ENCODE measurements at regions not wholly inside any gene's neighbourhood (a gene's known extent, or its start where the extent isn't known, plus 50 kb on each side); places are given as distances from the start of the nearest gene placed in this dataset.
A peak's percentile ranks its signal among the peaks of the same experiment; 100 is the strongest.

DNA sequence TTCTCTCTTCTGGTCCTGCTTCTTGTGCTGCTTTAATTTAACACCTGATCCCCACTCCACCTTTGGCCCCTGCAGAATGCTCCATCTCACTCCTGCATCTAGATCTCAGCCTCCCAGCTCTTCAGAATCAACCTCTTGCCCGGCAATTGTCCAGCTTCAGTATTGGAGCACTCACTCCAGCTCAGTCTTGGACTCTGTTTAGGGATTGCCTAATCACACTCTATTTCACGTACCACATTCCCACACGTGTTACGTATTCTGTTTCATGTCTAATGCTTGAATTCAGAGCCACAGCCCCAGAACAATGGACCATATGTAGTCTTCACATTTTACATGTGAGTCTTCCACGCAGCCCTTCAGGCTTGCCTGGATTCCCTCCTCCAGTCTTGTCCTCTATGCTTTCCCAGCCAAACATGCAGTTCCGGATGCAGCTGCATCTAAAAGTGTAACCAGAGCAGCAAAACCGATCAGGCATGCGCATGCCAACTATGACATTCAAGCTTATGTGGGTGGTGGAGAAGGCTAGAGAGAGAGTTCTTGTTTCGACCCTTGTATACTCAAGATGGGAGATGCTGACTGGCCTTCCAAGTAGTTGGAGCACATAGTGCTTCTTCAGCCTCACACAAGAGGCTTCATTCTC is 105.2 kb upstream of the FAM9A start:
- Mint-ChIP-seq H3K27me3 (ENCODE audit: unreplicated experiment) (peaks cover 10% of the 10 kb centered on the region), H3K9me3 (ENCODE audit: unreplicated experiment) (no peaks in the 10 kb centered on the region), H3K27ac (ENCODE audit: unreplicated experiment) (no peak overlapping the region), H3K36me3 (ENCODE audit: unreplicated experiment) (no peaks in the 10 kb centered on the region), H3K4me3 (ENCODE audit: unreplicated experiment) (no peak overlapping the region), H3K4me1 (ENCODE audit: unreplicated experiment) (no peaks in the 10 kb centered on the region)
- TF ChIP-seq, protein P1, sequence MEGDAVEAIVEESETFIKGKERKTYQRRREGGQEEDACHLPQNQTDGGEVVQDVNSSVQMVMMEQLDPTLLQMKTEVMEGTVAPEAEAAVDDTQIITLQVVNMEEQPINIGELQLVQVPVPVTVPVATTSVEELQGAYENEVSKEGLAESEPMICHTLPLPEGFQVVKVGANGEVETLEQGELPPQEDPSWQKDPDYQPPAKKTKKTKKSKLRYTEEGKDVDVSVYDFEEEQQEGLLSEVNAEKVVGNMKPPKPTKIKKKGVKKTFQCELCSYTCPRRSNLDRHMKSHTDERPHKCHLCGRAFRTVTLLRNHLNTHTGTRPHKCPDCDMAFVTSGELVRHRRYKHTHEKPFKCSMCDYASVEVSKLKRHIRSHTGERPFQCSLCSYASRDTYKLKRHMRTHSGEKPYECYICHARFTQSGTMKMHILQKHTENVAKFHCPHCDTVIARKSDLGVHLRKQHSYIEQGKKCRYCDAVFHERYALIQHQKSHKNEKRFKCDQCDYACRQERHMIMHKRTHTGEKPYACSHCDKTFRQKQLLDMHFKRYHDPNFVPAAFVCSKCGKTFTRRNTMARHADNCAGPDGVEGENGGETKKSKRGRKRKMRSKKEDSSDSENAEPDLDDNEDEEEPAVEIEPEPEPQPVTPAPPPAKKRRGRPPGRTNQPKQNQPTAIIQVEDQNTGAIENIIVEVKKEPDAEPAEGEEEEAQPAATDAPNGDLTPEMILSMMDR (IDR thresholded peaks at IDR 0.05): no peak
- no peak for DNase-seq (ENCODE audit: extremely low spot score, unreplicated experiment)

GRCh38 chrX:8897259-8897658 is 96.1 kb upstream of the FAM9A start:
- H3K4me1 Mint-ChIP-seq (ENCODE audit: unreplicated experiment): no peaks in the 10 kb centered on the region
- no peak for DNase-seq (ENCODE audit: extremely low spot score, unreplicated experiment)
- no peaks in the 10 kb centered on the region for H3K36me3 Mint-ChIP-seq (ENCODE audit: unreplicated experiment)
- no peak overlapping the region for H3K4me3 Mint-ChIP-seq (ENCODE audit: unreplicated experiment)
- TF ChIP-seq, protein P1 (IDR thresholded peaks at IDR 0.05): no peak
- H3K27me3 Mint-ChIP-seq (ENCODE audit: unreplicated experiment): peaks cover 5% of the 10 kb centered on the region
- H3K27ac Mint-ChIP-seq (ENCODE audit: unreplicated experiment): no peak overlapping the region
- peaks cover 29% of the 10 kb centered on the region for H3K9me3 Mint-ChIP-seq (ENCODE audit: unreplicated experiment)

DNA sequence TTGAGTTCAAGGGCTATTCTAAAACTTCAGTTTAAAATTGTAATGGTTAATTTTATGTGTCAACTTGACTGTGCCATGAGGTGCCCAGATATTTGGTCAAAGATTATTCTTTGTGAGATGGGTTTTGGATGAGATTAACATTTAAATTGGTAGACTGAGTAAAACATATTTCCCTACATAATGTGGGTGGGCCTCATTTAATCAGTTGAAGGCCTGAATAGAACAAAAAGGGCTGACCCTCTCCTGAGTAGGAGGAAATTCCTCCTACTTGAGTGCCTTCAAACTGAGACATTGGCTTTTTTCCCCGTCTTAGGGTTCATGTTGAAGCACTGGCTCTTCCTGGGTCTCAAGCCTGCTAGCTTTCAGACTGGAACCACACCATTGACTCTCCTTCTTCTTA is 89.6 kb upstream of the FAM9A start:
- H3K4me1 Mint-ChIP-seq (ENCODE audit: unreplicated experiment): no peaks in the 10 kb centered on the region
- no peaks in the 10 kb centered on the region for H3K36me3 Mint-ChIP-seq (ENCODE audit: unreplicated experiment)
- H3K27me3 Mint-ChIP-seq (ENCODE audit: unreplicated experiment): peaks cover 4% of the 10 kb centered on the region
- no peak overlapping the region for H3K4me3 Mint-ChIP-seq (ENCODE audit: unreplicated experiment)
- no peak overlapping the region for H3K27ac Mint-ChIP-seq (ENCODE audit: unreplicated experiment)
- DNase-seq (ENCODE audit: extremely low spot score, unreplicated experiment): no peak
- TF ChIP-seq, protein P1 (IDR thresholded peaks at IDR 0.05): no peak
- peaks cover 32% of the 10 kb centered on the region for H3K9me3 Mint-ChIP-seq (ENCODE audit: unreplicated experiment)

DNA sequence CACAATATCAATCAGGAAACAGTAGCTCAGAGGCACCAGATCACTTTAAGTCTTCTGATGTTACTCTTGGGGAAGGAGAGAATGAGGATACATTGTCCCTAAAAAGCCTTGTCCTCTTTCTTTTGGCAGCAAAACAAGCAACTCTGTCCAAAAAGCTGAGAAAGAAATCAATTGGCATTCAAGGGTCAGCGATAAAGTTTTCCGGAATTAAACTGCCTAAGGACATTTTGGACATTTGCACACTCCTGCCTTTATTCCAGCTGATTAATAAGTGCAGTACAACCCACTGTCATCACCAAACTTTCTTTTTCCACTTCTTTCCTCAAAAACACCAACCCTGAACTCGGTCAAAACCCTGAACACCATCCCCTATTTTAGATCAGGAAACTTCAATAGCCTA is 85.8 kb upstream of the FAM9A start:
- Mint-ChIP-seq H3K27me3 (ENCODE audit: unreplicated experiment) (peaks cover 9% of the 10 kb centered on the region), H3K36me3 (ENCODE audit: unreplicated experiment) (no peaks in the 10 kb centered on the region), H3K4me1 (ENCODE audit: unreplicated experiment) (no peaks in the 10 kb centered on the region), H3K27ac (ENCODE audit: unreplicated experiment) (no peak overlapping the region), H3K4me3 (ENCODE audit: unreplicated experiment) (no peak overlapping the region), H3K9me3 (ENCODE audit: unreplicated experiment) (peaks cover 8% of the 10 kb centered on the region)
- DNase-seq (ENCODE audit: extremely low spot score, unreplicated experiment): no peak
- TF ChIP-seq, protein P1 (IDR thresholded peaks at IDR 0.05): no peak

DNA sequence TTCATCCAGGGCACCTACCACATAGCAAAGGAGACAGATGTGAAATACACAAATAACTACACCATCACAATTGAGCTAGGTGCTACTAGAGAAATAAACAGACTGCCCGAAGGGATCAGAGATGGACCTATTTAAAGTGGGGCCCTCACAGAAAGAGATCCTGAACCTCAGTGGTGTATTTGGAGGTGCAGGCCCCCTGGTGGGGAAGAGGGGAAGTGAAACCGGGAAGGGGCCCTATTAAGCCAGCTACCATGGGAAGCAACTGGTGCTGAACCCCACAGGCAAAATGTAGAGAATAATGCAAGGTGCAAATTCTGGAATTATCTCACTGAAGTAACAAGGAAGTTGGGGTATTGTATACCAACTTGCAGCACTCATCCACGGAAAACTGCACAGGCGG is 78.6 kb upstream of the FAM9A start:
- H3K4me1 Mint-ChIP-seq (ENCODE audit: unreplicated experiment): no peaks in the 10 kb centered on the region
- H3K27ac Mint-ChIP-seq (ENCODE audit: unreplicated experiment): no peak overlapping the region
- H3K27me3 Mint-ChIP-seq (ENCODE audit: unreplicated experiment): peaks cover 10% of the 10 kb centered on the region
- TF ChIP-seq, protein P1 (IDR thresholded peaks at IDR 0.05): peak; percentile 40
- no peaks in the 10 kb centered on the region for H3K36me3 Mint-ChIP-seq (ENCODE audit: unreplicated experiment)
- DNase-seq (ENCODE audit: extremely low spot score, unreplicated experiment): no peak
- peaks cover 8% of the 10 kb centered on the region for H3K9me3 Mint-ChIP-seq (ENCODE audit: unreplicated experiment)
- H3K4me3 Mint-ChIP-seq (ENCODE audit: unreplicated experiment): no peak overlapping the region

Data from osteocyte (in vitro differentiated cells).